ENCODE measurements at regions not wholly inside any gene's neighbourhood (a gene's known extent, or its start where the extent isn't known, plus 50 kb on each side); places are given as distances from the start of the nearest gene placed in this dataset.

DNA sequence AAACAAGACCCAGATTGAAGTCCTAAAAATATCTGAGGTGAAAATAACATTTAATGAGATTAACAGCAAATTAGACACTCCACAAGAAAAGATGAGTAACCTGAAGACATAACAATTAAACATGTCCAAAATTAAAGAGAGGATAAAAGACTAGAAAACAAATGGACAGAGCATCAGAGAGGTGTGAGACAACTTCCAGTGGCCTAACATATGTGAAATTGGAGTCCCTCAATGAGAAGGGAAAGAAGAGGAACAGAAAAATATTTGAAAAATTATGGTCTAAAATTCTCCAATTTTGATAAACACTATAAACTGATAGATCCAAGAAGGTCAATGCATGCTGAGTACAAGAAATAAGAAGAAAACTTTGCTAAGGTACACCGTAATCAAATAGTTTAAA is 151.9 kb downstream of the KITLG start:
- H3K36me3 ChIP-seq: no peaks in the 10 kb centered on the region

DNA sequence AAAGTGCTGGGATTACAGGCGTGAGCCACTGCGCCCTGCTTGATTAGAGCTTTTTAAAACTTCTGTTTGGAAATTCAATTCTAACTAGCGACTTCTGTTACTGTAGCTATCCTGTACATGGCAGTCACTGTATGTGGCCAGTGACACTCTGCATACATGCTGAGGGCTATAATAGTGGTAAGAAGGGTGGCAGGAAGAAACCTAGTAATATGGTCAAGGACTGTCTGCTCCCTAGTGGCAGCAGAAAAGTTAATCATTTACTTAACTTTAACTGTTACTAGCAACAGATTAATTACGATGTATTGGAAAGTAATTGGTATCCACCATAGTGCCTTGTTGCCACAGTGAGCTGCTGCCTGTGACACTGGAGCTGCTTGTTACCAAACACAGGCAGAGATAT is 149.0 kb downstream of the KITLG start:
- no peaks in the 10 kb centered on the region for H3K36me3 Mint-ChIP-seq
- no peaks in the 10 kb centered on the region for H3K27me3 Mint-ChIP-seq (ENCODE audit: insufficient read depth, low read depth)
- H3K4me1 Mint-ChIP-seq: peaks cover 3% of the 10 kb centered on the region
- peaks cover 6% of the 10 kb centered on the region for H3K9me3 Mint-ChIP-seq
- H3K4me2 ChIP-seq: no peak overlapping the region
- no peak overlapping the region for H3K4me3 Mint-ChIP-seq
- H3K36me3 ChIP-seq: no peaks in the 10 kb centered on the region
- H4K20me1 ChIP-seq (ENCODE audit: low read depth): no peaks in the 10 kb centered on the region
- DNase-seq (ENCODE audit: low spot score): no peak
- no peak overlapping the region for H3K27ac ChIP-seq
- H3K4me3 ChIP-seq: no peak overlapping the region
- no peaks in the 10 kb centered on the region for H3K79me2 ChIP-seq (ENCODE audit: low read depth)
- H3K4me1 ChIP-seq: no peaks in the 10 kb centered on the region
- H3K9me3 ChIP-seq (ENCODE audit: low read depth): no peaks in the 10 kb centered on the region
- H3K27me3 ChIP-seq: no peaks in the 10 kb centered on the region
- TF ChIP-seq EZH2 (IDR thresholded peaks at IDR 0.05) (no peak), EZH2phosphoT487 (IDR thresholded peaks at IDR 0.05) (no peak)
- TF ChIP-seq, protein P1, sequence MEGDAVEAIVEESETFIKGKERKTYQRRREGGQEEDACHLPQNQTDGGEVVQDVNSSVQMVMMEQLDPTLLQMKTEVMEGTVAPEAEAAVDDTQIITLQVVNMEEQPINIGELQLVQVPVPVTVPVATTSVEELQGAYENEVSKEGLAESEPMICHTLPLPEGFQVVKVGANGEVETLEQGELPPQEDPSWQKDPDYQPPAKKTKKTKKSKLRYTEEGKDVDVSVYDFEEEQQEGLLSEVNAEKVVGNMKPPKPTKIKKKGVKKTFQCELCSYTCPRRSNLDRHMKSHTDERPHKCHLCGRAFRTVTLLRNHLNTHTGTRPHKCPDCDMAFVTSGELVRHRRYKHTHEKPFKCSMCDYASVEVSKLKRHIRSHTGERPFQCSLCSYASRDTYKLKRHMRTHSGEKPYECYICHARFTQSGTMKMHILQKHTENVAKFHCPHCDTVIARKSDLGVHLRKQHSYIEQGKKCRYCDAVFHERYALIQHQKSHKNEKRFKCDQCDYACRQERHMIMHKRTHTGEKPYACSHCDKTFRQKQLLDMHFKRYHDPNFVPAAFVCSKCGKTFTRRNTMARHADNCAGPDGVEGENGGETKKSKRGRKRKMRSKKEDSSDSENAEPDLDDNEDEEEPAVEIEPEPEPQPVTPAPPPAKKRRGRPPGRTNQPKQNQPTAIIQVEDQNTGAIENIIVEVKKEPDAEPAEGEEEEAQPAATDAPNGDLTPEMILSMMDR (IDR thresholded peaks at IDR 0.05): no peak
- no peak overlapping the region for H2AFZ ChIP-seq (replicated peaks)
- no peak overlapping the region for H3K27ac Mint-ChIP-seq
- no peaks in the 10 kb centered on the region for H3F3A ChIP-seq (ENCODE audit: low read depth)
- no peak overlapping the region for H3K9ac ChIP-seq

More for the DNA sequence above, 151.9 kb downstream of the KITLG start:
- TF ChIP-seq EZH2 (IDR thresholded peaks at IDR 0.05): no peak
- TF ChIP-seq, protein P1 (IDR thresholded peaks at IDR 0.05): no peak
- TF ChIP-seq EZH2phosphoT487 (IDR thresholded peaks at IDR 0.05): no peak
- Histone ChIP-seq H3K79me2 (ENCODE audit: low read depth) (no peaks in the 10 kb centered on the region), H3F3A (ENCODE audit: low read depth) (no peaks in the 10 kb centered on the region), H3K9ac (no peak overlapping the region), H3K9me3 (ENCODE audit: low read depth) (no peaks in the 10 kb centered on the region), H3K27me3 (no peaks in the 10 kb centered on the region), H3K27ac (no peak overlapping the region), H3K4me1 (no peaks in the 10 kb centered on the region), H3K4me3 (no peak overlapping the region), H4K20me1 (ENCODE audit: low read depth) (no peaks in the 10 kb centered on the region), H3K4me2 (no peak overlapping the region), H2AFZ (replicated peaks) (no peak overlapping the region)
- Mint-ChIP-seq H3K9me3 (peaks cover 6% of the 10 kb centered on the region), H3K36me3 (no peaks in the 10 kb centered on the region), H3K27ac (no peak overlapping the region), H3K4me1 (peaks cover 3% of the 10 kb centered on the region), H3K4me3 (no peak overlapping the region), H3K27me3 (ENCODE audit: insufficient read depth, low read depth) (no peaks in the 10 kb centered on the region)
- DNase-seq (ENCODE audit: low spot score): no peak

DNA sequence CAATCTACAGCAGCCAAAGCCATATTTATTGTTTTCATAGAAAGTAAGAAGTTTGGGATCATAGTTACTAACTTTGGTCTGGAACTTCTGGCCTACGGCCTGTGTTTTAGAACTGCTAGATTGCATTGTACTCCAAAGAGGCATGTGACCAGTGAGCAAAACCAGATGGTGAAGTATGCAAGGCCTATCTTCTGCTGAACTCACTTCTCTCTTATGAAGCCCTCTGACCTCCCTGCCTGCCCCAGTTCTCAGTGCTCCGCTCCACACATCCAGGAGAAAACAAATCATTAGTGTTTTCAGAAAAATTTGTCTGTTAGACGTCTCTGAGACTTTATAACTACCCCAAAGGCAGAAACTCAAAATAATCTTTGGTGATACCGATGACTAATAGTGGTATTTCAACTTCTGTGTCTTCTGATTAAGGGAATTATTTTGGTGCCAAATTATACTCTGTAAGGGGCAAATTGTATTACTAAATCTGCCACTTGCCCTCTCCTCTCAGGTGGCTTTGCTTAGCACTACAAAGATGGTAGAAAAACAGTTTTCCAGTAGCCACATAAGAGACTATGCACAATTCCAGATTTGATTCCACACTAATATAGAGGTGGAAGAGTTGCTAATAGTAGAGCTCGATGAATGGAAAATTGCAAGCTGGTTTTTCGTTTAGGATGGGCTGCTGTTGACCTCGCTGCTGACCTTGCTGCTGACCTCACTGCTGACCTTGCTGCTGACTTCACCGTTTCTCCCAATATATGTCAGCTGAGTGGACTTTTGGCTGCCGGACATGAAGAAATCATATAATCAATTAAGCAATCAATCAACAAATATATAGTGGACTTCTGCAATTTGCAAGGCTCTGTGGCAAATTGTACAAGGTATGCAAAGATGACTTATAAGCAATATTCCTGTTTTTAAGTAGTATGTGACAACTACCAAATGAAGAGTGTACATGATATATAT is 147.5 kb downstream of the KITLG start:
- no peaks in the 10 kb centered on the region for H3K4me1 ChIP-seq
- H3K36me3 Mint-ChIP-seq: no peaks in the 10 kb centered on the region

More for the DNA sequence above, 147.5 kb downstream of the KITLG start:
- no peaks in the 10 kb centered on the region for H3K9me3 ChIP-seq (ENCODE audit: low read depth)
- H2AFZ ChIP-seq (replicated peaks): no peak overlapping the region
- H4K20me1 ChIP-seq (ENCODE audit: low read depth): no peaks in the 10 kb centered on the region
- Mint-ChIP-seq H3K27me3 (ENCODE audit: insufficient read depth, low read depth) (no peaks in the 10 kb centered on the region), H3K9me3 (peaks cover 6% of the 10 kb centered on the region), H3K27ac (no peak overlapping the region), H3K4me1 (peaks cover 3% of the 10 kb centered on the region), H3K4me3 (no peak overlapping the region)
- no peak overlapping the region for H3K4me3 ChIP-seq
- H3K27ac ChIP-seq: no peak overlapping the region
- no peaks in the 10 kb centered on the region for H3K36me3 ChIP-seq
- no peaks in the 10 kb centered on the region for H3K27me3 ChIP-seq
- DNase-seq (ENCODE audit: low spot score): no peak
- H3K4me2 ChIP-seq: no peak overlapping the region
- no peaks in the 10 kb centered on the region for H3K79me2 ChIP-seq (ENCODE audit: low read depth)
- TF ChIP-seq EZH2 (IDR thresholded peaks at IDR 0.05): no peak
- TF ChIP-seq, protein P1 (IDR thresholded peaks at IDR 0.05): no peak
- no peak for TF ChIP-seq EZH2phosphoT487 (IDR thresholded peaks at IDR 0.05)
- H3F3A ChIP-seq (ENCODE audit: low read depth): no peaks in the 10 kb centered on the region
- no peak overlapping the region for H3K9ac ChIP-seq
